Activated CD4-positive, alpha-beta T cell treated with anti-CD3 and anti-CD28 coated beads, Interleukin-2, amount 10 ng/mL, durations not matched to agents 24 days and 14 days (primary cell): ENCODE measurements at regions not wholly inside any gene's neighbourhood (a gene's known extent, or its start where the extent isn't known, plus 50 kb on each side); places are given as distances from the start of the nearest gene placed in this dataset.
"Not testable (repeated sequence)": the region's sequence is repeated elsewhere in the genome, so short reads cannot be mapped to it uniquely, and the experiment has no call there.

ENCODE experiments used
- DNase-seq: peaks from one replicate; pipeline ENCODE4 v3.0.0; 2022
- H3K27ac Mint-ChIP-seq: one replicate; pipeline ENCODE4 v1.8.0; 2022; ENCODE audit warnings: mild to moderate bottlenecking, mixed read lengths
- H3K27me3 Mint-ChIP-seq: one replicate; pipeline ENCODE4 v1.8.0; 2022; ENCODE audit warnings: mixed read lengths
- H3K36me3 Mint-ChIP-seq: one replicate; pipeline ENCODE4 v1.8.0; 2022; ENCODE audit warnings: low read depth, mild to moderate bottlenecking, mixed read lengths
- H3K4me1 Mint-ChIP-seq: one replicate; pipeline ENCODE4 v1.8.0; 2021; ENCODE audit warnings: mixed read lengths
- H3K4me3 Mint-ChIP-seq: one replicate; pipeline ENCODE4 v1.8.0; 2022; ENCODE audit warnings: mild to moderate bottlenecking, moderate library complexity, mixed read lengths
- H3K9me3 Mint-ChIP-seq: one replicate; pipeline ENCODE4 v1.8.0; 2021; ENCODE audit warnings: mixed read lengths
- intact Hi-C: fragments of 100-400 bp; cut with micrococcal nuclease; formaldehyde crosslinking; loops from one replicate; pipeline ENCODE4 v1.15.1; 2023

DNA sequence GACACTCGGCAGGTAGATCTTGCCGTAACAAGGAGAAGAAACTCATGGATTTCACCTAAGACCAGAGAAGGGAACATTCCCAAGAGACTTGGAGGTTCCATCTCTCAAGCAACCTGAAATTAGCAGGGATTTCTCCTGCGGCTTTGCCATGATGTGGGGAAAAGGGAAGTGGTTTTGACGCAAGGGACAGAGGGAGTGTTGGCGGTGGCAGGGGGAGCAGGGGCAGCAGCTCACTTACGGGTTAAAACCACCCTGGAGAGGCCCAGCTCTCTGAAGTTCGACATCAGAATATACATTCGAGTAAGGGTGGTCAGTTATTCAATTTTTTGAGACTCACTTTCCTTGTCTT is 76.1 kb upstream of the POMP start:
- H3K27ac Mint-ChIP-seq = peak overlapping the region; percentile 43
- no peaks in the 10 kb centered on the region for H3K36me3 Mint-ChIP-seq
- intact Hi-C loops = no loop called here

GRCh38 chr13:28582225-28582891 is 76.6 kb upstream of the POMP start:
- intact Hi-C loops = no loop called here
- Mint-ChIP-seq H3K4me3 (no peak overlapping the region), H3K4me1 (peaks cover 11% of the 10 kb centered on the region), H3K27ac (peak overlapping the region; percentile 43), H3K36me3 (no peaks in the 10 kb centered on the region), H3K27me3 (no peaks in the 10 kb centered on the region), H3K9me3 (no peaks in the 10 kb centered on the region)
- DNase-seq = no peak

More for the DNA sequence above, 76.1 kb upstream of the POMP start:
- no peak for DNase-seq
- H3K27me3 Mint-ChIP-seq = no peaks in the 10 kb centered on the region
- peaks cover 11% of the 10 kb centered on the region for H3K4me1 Mint-ChIP-seq
- H3K4me3 Mint-ChIP-seq = no peak overlapping the region
- no peaks in the 10 kb centered on the region for H3K9me3 Mint-ChIP-seq

- DNase-seq = no peak
- H3K9me3 Mint-ChIP-seq = peaks cover 1% of the 10 kb centered on the region
- H3K36me3 Mint-ChIP-seq = no peaks in the 10 kb centered on the region
- H3K4me1 Mint-ChIP-seq = peaks cover 11% of the 10 kb centered on the region
- H3K27ac Mint-ChIP-seq = no peak overlapping the region
- intact Hi-C loops = no loop called here
- H3K4me3 Mint-ChIP-seq = no peak overlapping the region
- peaks cover 3% of the 10 kb centered on the region for H3K27me3 Mint-ChIP-seq
Measured at GRCh38 chr13:28581451-28581850, 77.5 kb upstream of the POMP start.

GRCh38 chr13:28579736-28580135 is 79.2 kb upstream of the POMP start:
- Mint-ChIP-seq H3K9me3 (peaks cover 10% of the 10 kb centered on the region), H3K27ac (no peak overlapping the region), H3K36me3 (no peaks in the 10 kb centered on the region), H3K4me1 (peaks cover 16% of the 10 kb centered on the region), H3K27me3 (peaks cover 5% of the 10 kb centered on the region), H3K4me3 (no peak overlapping the region)
- intact Hi-C loops = no loop called here
- DNase-seq = no peak

DNA sequence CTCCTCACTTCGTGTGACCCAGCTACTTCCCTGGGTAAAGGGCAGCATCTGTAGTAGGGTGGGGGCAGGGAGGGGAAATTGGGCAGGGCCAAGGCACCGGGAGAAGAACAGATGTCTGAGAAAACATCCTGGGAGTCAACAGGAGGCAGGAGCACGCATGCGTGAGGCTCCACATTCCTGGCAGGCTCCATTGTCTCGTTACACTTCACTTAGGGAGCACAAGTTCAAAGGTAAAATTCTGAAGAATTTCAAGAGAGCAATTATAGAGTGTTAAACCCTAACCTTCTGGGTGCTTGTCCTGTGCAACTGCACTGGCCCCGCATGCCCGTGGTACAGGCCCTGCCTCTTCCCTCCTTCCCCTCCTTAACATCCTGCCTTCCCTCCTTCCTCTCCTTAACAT is 79.6 kb upstream of the POMP start:
- Mint-ChIP-seq H3K27me3 (peaks cover 5% of the 10 kb centered on the region), H3K4me3 (no peak overlapping the region), H3K27ac (no peak overlapping the region), H3K9me3 (peaks cover 14% of the 10 kb centered on the region), H3K36me3 (peaks cover 2% of the 10 kb centered on the region), H3K4me1 (peaks cover 20% of the 10 kb centered on the region)
- intact Hi-C loops = no loop called here
- no peak for DNase-seq

DNA sequence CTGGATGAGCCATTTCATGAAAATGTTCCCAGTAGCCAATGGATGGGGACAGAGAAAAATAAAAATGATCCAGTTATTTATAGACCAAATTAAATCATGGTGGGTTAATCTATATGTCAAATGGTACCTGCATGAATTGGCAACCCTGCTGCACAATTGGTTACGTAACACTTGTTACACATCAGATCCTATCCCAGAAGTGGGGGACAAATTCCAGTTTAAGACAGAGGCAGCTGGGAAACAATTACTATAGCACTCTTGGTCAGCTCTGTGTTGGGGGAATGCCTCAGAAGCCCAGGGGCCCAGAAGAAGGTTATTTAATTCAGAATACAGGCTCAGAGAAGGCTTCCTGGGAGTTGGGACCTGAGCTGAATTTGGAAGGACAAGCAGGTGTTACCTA is 81.1 kb upstream of the FLT1 start:
- Mint-ChIP-seq H3K27ac (no peak overlapping the region), H3K9me3 (peaks cover 18% of the 10 kb centered on the region), H3K4me3 (no peak overlapping the region), H3K36me3 (peaks cover 2% of the 10 kb centered on the region), H3K4me1 (peaks cover 14% of the 10 kb centered on the region), H3K27me3 (peaks cover 5% of the 10 kb centered on the region)
- DNase-seq = no peak
- intact Hi-C loops = no loop called here

DNA sequence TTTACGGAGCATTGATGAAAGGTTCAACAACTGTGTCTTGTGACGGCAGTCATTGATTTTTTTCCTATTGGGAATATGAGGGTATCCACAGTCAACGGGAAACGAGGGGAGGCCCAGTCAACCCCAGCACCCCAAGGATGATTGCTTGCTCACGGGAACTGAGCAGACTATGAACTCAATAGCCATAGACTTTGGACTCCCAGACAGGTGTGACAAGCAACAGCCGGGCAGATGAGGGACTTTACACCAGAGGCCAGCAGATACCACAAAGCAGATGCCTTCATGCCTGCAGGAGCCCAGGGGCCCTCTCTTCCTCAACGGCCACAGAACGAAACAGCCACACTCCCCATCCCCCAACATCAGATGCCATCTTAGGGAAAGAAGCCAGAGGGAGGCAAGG is 80.3 kb upstream of the FLT1 start:
- Mint-ChIP-seq H3K27me3 (peaks cover 5% of the 10 kb centered on the region), H3K27ac (peak overlapping the region; percentile 90), H3K4me3 (no peak overlapping the region), H3K9me3 (peaks cover 18% of the 10 kb centered on the region), H3K4me1 (peaks cover 14% of the 10 kb centered on the region), H3K36me3 (peaks cover 2% of the 10 kb centered on the region)
- DNase-seq = no peak
- intact Hi-C loops = loop anchor here (2.0 kb wide), 1 partner anchor 36 kb away; no protein-coding TSS in a partner anchor

GRCh38 chr13:28574617-28575142 is 79.8 kb upstream of the FLT1 start:
- intact Hi-C loops = loop anchor here (2.0 kb wide), 1 partner anchor 36 kb away; no protein-coding TSS in a partner anchor
- H3K27me3 Mint-ChIP-seq = peaks cover 5% of the 10 kb centered on the region
- peaks cover 18% of the 10 kb centered on the region for H3K9me3 Mint-ChIP-seq
- peaks cover 14% of the 10 kb centered on the region for H3K4me1 Mint-ChIP-seq
- H3K27ac Mint-ChIP-seq = peak overlapping the region; percentile 90
- H3K36me3 Mint-ChIP-seq = peaks cover 2% of the 10 kb centered on the region
- peak; percentile 72 for DNase-seq
- H3K4me3 Mint-ChIP-seq = no peak overlapping the region

DNA sequence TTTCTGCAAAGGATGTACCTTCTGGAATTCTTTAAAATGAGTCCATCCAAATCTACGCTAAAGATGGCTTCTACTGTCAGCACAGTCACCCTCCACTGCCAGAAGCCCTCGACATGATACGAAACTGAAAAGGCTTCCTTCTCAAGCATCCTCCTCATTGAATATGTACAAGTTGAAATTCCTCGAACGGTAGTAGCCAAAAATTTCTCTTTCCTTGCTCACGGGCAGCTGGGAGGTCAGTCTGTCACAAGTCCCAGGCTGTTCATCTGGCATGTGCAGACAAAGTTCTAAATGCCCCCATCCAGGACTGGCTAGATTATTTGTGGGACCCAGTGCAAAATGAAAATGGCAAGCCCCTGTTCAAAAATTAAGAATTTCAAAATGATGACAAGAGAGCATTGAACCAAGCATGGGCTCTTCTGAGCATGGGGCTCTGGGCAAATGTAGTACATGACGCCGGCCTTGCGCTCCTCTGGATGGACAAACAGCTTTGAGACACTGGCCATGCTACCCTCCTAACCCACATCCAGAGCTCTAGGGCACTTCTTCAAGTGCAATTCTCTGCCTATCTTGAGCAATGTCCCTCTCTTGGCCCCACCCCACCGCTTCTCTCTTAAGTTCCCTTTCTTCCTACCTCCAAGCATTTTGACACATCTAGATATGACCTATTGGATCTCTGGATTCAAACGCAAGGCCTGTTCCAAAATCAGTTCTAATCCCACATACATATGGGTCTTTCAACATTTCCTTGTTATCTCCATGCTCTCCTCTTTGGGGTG is 78.9 kb upstream of the FLT1 start:
- intact Hi-C loops = loop anchor here (2.0 kb wide), 1 partner anchor 37 kb away; no protein-coding TSS in a partner anchor
- Mint-ChIP-seq H3K4me3 (no peak overlapping the region), H3K27ac (peak overlapping the region; percentile 90), H3K4me1 (peaks cover 14% of the 10 kb centered on the region), H3K27me3 (peaks cover 5% of the 10 kb centered on the region), H3K36me3 (peaks cover 2% of the 10 kb centered on the region), H3K9me3 (peaks cover 18% of the 10 kb centered on the region)
- DNase-seq = no peak

- no peak for DNase-seq
- Mint-ChIP-seq H3K4me1 (peaks cover 14% of the 10 kb centered on the region), H3K27me3 (peaks cover 5% of the 10 kb centered on the region), H3K4me3 (no peak overlapping the region), H3K27ac (no peak overlapping the region), H3K9me3 (peaks cover 18% of the 10 kb centered on the region), H3K36me3 (peaks cover 2% of the 10 kb centered on the region)
- intact Hi-C loops = no loop called here
Measured at GRCh38 chr13:28572871-28573270, 77.9 kb upstream of the FLT1 start.

DNA sequence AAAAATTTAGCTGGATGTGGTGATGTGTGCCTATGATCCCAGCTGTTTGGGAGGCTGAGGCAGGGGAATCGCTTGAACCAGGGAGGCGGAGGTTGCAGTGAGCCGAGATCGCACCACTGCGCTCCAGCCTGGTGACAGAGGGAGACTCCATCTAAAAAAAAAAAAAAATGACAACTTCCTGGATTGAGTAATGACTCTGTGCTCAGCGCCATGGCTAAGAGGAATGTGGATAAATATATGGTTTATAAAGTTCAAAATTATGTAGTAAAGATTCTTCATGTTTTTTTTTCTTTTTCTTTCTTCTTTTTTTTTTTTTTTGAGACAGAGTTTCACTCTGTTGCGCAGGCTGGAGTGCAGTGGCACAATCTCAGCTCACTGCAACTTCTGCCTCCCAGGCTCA is 75.4 kb upstream of the FLT1 start:
- H3K4me1 Mint-ChIP-seq = peaks cover 13% of the 10 kb centered on the region
- intact Hi-C loops, H3K27me3 Mint-ChIP-seq, H3K27ac Mint-ChIP-seq, DNase-seq, H3K4me3 Mint-ChIP-seq, H3K36me3 Mint-ChIP-seq: not testable (repeated sequence)
- peaks cover 14% of the 10 kb centered on the region for H3K9me3 Mint-ChIP-seq

- H3K27me3 Mint-ChIP-seq = no peaks in the 10 kb centered on the region
- peaks cover 2% of the 10 kb centered on the region for H3K36me3 Mint-ChIP-seq
- peaks cover 9% of the 10 kb centered on the region for H3K4me1 Mint-ChIP-seq
- DNase-seq = no peak
- H3K9me3 Mint-ChIP-seq = peaks cover 9% of the 10 kb centered on the region
- H3K4me3 Mint-ChIP-seq = no peak overlapping the region
- intact Hi-C loops = no loop called here
- H3K27ac Mint-ChIP-seq = no peak overlapping the region
Measured at GRCh38 chr13:28569886-28570285, 75.0 kb upstream of the FLT1 start.

GRCh38 chr13:28568286-28568685 is 73.4 kb upstream of the FLT1 start:
- no peak overlapping the region for H3K27ac Mint-ChIP-seq
- H3K4me3 Mint-ChIP-seq = no peak overlapping the region
- no peaks in the 10 kb centered on the region for H3K9me3 Mint-ChIP-seq
- no peaks in the 10 kb centered on the region for H3K36me3 Mint-ChIP-seq
- H3K27me3 Mint-ChIP-seq = no peaks in the 10 kb centered on the region
- intact Hi-C loops = no loop called here
- H3K4me1 Mint-ChIP-seq = peaks cover 1% of the 10 kb centered on the region
- DNase-seq = no peak

DNA sequence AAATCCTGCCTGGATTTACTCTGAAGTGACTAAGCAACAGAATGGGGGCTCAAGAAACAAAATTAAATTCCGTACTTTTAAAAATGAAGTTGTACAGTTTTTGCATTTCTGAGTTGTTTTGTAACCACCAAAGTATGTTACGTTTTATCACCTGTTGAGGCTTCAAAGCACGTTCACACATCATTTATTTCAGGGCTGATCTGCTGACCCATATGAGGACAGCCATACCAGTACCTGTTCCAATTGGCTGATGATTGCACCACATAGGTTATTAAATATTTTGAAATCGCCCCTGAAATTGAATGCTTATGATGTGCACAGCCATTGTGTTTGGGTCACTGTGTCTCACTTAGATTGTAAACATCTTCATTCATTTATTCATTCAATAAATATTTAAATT is 72.0 kb upstream of the FLT1 start:
- no peaks in the 10 kb centered on the region for H3K36me3 Mint-ChIP-seq
- H3K9me3 Mint-ChIP-seq = no peaks in the 10 kb centered on the region
- H3K27ac Mint-ChIP-seq = no peak overlapping the region
- intact Hi-C loops = no loop called here
- no peaks in the 10 kb centered on the region for H3K27me3 Mint-ChIP-seq
- no peak for DNase-seq
- H3K4me1 Mint-ChIP-seq = no peaks in the 10 kb centered on the region
- no peak overlapping the region for H3K4me3 Mint-ChIP-seq
